H1 (cell line): ENCODE measurements at regions not wholly inside any gene's neighbourhood (a gene's known extent, or its start where the extent isn't known, plus 50 kb on each side); places are given as distances from the start of the nearest gene placed in this dataset.

Experiments used
- EP300 ChIP-seq, 2 experiments: IDR thresholded peaks; 1 replicate in 1 of 2; 2 replicates in 1 of 2; pipeline ENCODE4 v1.6.1; 2011 to 2012; ENCODE audit warnings: low read depth in 2 of 2, low read length in 2 of 2, mild to moderate bottlenecking in 2 of 2, borderline replicate concordance in 1 of 2, inconsistent platforms in 1 of 2, moderate library complexity in 1 of 2
- POLR2AphosphoS5 ChIP-seq: IDR thresholded peaks from 2 replicates; pipeline ENCODE4 v1.6.1; 2011; ENCODE audit warnings: low read depth, low read length
- SP1 ChIP-seq: IDR thresholded peaks from 2 replicates; pipeline ENCODE4 v1.6.1; 2011; ENCODE audit warnings: low read depth, low read length
- SRF ChIP-seq: IDR thresholded peaks from 2 replicates; pipeline ENCODE4 v1.6.1; 2011; ENCODE audit warnings: mild to moderate bottlenecking, low read depth, low read length, moderate library complexity
- TF ChIP-seq, protein P1 (sequence below): fragments of 300-600 bp; sonication (generic); IDR thresholded peaks from 2 replicates; pipeline ENCODE4 v1.7.1; 2012; ENCODE audit warnings: low read length, moderate library complexity, mild to moderate bottlenecking, inconsistent platforms; ENCODE audit not compliant: insufficient replicate concordance

DNA sequence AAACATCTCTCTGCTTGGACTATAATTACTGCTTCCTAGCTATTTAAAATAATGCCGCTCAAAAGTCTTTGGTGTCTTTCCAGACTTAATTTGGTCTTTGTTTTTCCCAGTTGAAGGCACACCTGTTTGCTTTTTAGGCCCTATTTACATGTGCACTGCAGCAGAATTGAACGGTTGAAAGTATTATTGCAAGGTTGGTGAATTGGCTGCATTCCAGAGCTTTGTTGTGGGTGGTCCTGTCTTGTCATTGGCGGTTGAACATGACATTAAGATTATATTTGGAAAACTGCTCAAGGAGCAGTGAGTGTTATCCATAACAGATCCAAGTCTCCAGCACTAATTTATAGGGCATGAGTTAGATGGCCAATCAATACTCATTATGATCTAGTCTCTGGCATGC lies 656.3 kb downstream of the PTPRC start (continued):
- TF ChIP-seq EP300 (IDR thresholded peaks at IDR 0.05; ENCODE audit: borderline replicate concordance in 1 of 2, low read depth in 2 of 2, low read length in 2 of 2) = no peak
- TF ChIP-seq, protein P1, sequence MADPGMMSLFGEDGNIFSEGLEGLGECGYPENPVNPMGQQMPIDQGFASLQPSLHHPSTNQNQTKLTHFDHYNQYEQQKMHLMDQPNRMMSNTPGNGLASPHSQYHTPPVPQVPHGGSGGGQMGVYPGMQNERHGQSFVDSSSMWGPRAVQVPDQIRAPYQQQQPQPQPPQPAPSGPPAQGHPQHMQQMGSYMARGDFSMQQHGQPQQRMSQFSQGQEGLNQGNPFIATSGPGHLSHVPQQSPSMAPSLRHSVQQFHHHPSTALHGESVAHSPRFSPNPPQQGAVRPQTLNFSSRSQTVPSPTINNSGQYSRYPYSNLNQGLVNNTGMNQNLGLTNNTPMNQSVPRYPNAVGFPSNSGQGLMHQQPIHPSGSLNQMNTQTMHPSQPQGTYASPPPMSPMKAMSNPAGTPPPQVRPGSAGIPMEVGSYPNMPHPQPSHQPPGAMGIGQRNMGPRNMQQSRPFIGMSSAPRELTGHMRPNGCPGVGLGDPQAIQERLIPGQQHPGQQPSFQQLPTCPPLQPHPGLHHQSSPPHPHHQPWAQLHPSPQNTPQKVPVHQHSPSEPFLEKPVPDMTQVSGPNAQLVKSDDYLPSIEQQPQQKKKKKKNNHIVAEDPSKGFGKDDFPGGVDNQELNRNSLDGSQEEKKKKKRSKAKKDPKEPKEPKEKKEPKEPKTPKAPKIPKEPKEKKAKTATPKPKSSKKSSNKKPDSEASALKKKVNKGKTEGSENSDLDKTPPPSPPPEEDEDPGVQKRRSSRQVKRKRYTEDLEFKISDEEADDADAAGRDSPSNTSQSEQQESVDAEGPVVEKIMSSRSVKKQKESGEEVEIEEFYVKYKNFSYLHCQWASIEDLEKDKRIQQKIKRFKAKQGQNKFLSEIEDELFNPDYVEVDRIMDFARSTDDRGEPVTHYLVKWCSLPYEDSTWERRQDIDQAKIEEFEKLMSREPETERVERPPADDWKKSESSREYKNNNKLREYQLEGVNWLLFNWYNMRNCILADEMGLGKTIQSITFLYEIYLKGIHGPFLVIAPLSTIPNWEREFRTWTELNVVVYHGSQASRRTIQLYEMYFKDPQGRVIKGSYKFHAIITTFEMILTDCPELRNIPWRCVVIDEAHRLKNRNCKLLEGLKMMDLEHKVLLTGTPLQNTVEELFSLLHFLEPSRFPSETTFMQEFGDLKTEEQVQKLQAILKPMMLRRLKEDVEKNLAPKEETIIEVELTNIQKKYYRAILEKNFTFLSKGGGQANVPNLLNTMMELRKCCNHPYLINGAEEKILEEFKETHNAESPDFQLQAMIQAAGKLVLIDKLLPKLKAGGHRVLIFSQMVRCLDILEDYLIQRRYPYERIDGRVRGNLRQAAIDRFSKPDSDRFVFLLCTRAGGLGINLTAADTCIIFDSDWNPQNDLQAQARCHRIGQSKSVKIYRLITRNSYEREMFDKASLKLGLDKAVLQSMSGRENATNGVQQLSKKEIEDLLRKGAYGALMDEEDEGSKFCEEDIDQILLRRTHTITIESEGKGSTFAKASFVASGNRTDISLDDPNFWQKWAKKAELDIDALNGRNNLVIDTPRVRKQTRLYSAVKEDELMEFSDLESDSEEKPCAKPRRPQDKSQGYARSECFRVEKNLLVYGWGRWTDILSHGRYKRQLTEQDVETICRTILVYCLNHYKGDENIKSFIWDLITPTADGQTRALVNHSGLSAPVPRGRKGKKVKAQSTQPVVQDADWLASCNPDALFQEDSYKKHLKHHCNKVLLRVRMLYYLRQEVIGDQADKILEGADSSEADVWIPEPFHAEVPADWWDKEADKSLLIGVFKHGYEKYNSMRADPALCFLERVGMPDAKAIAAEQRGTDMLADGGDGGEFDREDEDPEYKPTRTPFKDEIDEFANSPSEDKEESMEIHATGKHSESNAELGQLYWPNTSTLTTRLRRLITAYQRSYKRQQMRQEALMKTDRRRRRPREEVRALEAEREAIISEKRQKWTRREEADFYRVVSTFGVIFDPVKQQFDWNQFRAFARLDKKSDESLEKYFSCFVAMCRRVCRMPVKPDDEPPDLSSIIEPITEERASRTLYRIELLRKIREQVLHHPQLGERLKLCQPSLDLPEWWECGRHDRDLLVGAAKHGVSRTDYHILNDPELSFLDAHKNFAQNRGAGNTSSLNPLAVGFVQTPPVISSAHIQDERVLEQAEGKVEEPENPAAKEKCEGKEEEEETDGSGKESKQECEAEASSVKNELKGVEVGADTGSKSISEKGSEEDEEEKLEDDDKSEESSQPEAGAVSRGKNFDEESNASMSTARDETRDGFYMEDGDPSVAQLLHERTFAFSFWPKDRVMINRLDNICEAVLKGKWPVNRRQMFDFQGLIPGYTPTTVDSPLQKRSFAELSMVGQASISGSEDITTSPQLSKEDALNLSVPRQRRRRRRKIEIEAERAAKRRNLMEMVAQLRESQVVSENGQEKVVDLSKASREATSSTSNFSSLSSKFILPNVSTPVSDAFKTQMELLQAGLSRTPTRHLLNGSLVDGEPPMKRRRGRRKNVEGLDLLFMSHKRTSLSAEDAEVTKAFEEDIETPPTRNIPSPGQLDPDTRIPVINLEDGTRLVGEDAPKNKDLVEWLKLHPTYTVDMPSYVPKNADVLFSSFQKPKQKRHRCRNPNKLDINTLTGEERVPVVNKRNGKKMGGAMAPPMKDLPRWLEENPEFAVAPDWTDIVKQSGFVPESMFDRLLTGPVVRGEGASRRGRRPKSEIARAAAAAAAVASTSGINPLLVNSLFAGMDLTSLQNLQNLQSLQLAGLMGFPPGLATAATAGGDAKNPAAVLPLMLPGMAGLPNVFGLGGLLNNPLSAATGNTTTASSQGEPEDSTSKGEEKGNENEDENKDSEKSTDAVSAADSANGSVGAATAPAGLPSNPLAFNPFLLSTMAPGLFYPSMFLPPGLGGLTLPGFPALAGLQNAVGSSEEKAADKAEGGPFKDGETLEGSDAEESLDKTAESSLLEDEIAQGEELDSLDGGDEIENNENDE = no peak
- no peak for TF ChIP-seq SP1
- no peak for TF ChIP-seq POLR2AphosphoS5
- no peak for TF ChIP-seq SRF
